ENCODE measurements at regions not wholly inside any gene's neighbourhood (a gene's known extent, or its start where the extent isn't known, plus 50 kb on each side); places are given as distances from the start of the nearest gene placed in this dataset.

DNA sequence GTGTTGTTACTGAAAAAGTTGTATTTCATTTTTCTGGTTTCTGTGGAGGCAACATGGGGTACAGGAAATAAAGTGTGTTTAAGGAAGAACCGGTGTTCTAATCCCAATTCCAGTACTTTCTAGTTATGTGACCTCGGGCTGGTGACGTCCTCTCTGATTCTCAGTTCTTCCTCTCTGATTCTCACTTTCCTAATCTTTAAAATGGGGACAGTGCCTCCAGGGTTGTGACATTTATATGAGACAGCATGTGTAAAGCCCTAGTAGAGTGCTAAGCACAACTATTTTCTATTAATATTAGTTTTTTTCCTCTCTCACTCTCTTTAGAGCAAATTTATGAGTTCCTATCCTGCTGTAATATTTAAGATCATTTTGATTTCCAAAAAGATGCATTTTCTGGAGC is 50.9 kb upstream of the PTPDC1 start:
- H3K9me3 Mint-ChIP-seq, result peaks cover 12% of the 10 kb centered on the region
- peaks cover 14% of the 10 kb centered on the region for H3K4me1 Mint-ChIP-seq
- TF ChIP-seq, protein P1, sequence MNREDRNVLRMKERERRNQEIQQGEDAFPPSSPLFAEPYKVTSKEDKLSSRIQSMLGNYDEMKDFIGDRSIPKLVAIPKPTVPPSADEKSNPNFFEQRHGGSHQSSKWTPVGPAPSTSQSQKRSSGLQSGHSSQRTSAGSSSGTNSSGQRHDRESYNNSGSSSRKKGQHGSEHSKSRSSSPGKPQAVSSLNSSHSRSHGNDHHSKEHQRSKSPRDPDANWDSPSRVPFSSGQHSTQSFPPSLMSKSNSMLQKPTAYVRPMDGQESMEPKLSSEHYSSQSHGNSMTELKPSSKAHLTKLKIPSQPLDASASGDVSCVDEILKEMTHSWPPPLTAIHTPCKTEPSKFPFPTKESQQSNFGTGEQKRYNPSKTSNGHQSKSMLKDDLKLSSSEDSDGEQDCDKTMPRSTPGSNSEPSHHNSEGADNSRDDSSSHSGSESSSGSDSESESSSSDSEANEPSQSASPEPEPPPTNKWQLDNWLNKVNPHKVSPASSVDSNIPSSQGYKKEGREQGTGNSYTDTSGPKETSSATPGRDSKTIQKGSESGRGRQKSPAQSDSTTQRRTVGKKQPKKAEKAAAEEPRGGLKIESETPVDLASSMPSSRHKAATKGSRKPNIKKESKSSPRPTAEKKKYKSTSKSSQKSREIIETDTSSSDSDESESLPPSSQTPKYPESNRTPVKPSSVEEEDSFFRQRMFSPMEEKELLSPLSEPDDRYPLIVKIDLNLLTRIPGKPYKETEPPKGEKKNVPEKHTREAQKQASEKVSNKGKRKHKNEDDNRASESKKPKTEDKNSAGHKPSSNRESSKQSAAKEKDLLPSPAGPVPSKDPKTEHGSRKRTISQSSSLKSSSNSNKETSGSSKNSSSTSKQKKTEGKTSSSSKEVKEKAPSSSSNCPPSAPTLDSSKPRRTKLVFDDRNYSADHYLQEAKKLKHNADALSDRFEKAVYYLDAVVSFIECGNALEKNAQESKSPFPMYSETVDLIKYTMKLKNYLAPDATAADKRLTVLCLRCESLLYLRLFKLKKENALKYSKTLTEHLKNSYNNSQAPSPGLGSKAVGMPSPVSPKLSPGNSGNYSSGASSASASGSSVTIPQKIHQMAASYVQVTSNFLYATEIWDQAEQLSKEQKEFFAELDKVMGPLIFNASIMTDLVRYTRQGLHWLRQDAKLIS (CRISPR knock-in tag; IDR thresholded peaks at IDR 0.05; ENCODE audit: borderline replicate concordance), result no peak
- ChIA-PET CTCF (no interaction called here), POLR2A (no interaction called here)
- H3K4me3 Mint-ChIP-seq, result no peak overlapping the region
- ATAC-seq, result no peak
- H3K27me3 Mint-ChIP-seq (ENCODE audit: low read depth), result peaks cover 31% of the 10 kb centered on the region
- peaks cover 11% of the 10 kb centered on the region for H3K36me3 Mint-ChIP-seq
- no peak overlapping the region for H3K27ac Mint-ChIP-seq
- DNase-seq (ENCODE audit: low spot score), result no peak

DNA sequence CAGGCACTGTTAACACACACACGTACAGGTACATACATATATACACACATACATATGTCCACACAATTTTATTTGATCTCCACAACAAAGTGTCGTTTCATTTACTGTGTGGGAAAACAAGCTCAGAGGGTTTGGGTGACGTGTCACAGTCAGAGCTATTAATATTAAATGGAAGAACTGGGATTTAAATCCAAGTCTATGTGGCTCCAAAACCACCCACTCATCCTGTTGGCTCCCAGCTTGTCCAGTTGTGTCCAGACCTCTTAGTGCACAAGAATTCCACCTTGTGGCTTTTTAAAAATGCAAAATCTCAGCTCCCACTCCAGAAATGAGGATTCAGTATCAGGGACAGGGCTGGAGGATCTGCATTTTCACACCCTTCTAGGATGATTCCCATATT is 52.3 kb upstream of the PTPDC1 start:
- ATAC-seq, result no peak
- H3K9me3 Mint-ChIP-seq, result peaks cover 21% of the 10 kb centered on the region
- TF ChIP-seq ZNF317 (CRISPR knock-in tag; IDR thresholded peaks at IDR 0.05; ENCODE audit: borderline replicate concordance, low read depth) (no peak), TEAD1 (CRISPR knock-in tag; IDR thresholded peaks at IDR 0.05) (no peak)
- TF ChIP-seq, protein P2, sequence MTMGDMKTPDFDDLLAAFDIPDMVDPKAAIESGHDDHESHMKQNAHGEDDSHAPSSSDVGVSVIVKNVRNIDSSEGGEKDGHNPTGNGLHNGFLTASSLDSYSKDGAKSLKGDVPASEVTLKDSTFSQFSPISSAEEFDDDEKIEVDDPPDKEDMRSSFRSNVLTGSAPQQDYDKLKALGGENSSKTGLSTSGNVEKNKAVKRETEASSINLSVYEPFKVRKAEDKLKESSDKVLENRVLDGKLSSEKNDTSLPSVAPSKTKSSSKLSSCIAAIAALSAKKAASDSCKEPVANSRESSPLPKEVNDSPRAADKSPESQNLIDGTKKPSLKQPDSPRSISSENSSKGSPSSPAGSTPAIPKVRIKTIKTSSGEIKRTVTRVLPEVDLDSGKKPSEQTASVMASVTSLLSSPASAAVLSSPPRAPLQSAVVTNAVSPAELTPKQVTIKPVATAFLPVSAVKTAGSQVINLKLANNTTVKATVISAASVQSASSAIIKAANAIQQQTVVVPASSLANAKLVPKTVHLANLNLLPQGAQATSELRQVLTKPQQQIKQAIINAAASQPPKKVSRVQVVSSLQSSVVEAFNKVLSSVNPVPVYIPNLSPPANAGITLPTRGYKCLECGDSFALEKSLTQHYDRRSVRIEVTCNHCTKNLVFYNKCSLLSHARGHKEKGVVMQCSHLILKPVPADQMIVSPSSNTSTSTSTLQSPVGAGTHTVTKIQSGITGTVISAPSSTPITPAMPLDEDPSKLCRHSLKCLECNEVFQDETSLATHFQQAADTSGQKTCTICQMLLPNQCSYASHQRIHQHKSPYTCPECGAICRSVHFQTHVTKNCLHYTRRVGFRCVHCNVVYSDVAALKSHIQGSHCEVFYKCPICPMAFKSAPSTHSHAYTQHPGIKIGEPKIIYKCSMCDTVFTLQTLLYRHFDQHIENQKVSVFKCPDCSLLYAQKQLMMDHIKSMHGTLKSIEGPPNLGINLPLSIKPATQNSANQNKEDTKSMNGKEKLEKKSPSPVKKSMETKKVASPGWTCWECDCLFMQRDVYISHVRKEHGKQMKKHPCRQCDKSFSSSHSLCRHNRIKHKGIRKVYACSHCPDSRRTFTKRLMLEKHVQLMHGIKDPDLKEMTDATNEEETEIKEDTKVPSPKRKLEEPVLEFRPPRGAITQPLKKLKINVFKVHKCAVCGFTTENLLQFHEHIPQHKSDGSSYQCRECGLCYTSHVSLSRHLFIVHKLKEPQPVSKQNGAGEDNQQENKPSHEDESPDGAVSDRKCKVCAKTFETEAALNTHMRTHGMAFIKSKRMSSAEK (CRISPR knock-in tag; IDR thresholded peaks at IDR 0.05; ENCODE audit: borderline replicate concordance), result no peak
- DNase-seq (ENCODE audit: low spot score), result no peak
- POLR2A ChIA-PET, result no interaction called here
- no peak overlapping the region for H3K27ac Mint-ChIP-seq
- H3K27me3 Mint-ChIP-seq (ENCODE audit: low read depth), result peaks cover 33% of the 10 kb centered on the region
- peaks cover 18% of the 10 kb centered on the region for H3K36me3 Mint-ChIP-seq
- peak overlapping the region; percentile 91 for H3K4me3 Mint-ChIP-seq
- H3K4me1 Mint-ChIP-seq, result peaks cover 14% of the 10 kb centered on the region
- CTCF ChIA-PET, result interaction anchor here (1.1 to 1.3 kb wide), 2 partner anchors 18 to 182 kb away, joined by 7 to 12 read pairs; no protein-coding TSS in a partner anchor

DNA sequence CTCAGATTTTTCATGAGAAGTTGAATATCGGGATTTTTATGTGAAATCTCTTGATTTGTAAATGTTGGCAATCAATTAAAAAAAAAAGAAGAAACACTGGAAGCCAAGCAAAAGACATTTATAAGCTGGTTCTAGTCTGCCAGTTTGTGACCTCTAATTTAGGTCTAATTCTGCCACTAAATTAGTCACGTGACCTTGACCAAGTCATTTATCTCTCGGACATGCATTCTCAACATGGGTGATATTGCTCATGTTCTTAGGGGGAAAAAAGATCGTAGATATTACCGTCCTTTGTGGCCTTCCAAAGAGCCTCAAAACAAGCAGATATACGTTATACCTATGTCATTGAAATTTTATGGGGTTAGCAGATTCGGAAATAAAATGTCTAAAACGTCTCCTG is 52.9 kb upstream of the PTPDC1 start:
- POLR2A ChIA-PET, result no interaction called here
- no peak overlapping the region for H3K27ac Mint-ChIP-seq
- peaks cover 20% of the 10 kb centered on the region for H3K36me3 Mint-ChIP-seq

More for the DNA sequence above, 52.9 kb upstream of the PTPDC1 start:
- no peak for ATAC-seq
- peaks cover 14% of the 10 kb centered on the region for H3K4me1 Mint-ChIP-seq
- DNase-seq (ENCODE audit: low spot score), result no peak
- H3K4me3 Mint-ChIP-seq, result peak overlapping the region; percentile 91
- peaks cover 33% of the 10 kb centered on the region for H3K27me3 Mint-ChIP-seq (ENCODE audit: low read depth)
- peaks cover 24% of the 10 kb centered on the region for H3K9me3 Mint-ChIP-seq
- TF ChIP-seq, protein P3, sequence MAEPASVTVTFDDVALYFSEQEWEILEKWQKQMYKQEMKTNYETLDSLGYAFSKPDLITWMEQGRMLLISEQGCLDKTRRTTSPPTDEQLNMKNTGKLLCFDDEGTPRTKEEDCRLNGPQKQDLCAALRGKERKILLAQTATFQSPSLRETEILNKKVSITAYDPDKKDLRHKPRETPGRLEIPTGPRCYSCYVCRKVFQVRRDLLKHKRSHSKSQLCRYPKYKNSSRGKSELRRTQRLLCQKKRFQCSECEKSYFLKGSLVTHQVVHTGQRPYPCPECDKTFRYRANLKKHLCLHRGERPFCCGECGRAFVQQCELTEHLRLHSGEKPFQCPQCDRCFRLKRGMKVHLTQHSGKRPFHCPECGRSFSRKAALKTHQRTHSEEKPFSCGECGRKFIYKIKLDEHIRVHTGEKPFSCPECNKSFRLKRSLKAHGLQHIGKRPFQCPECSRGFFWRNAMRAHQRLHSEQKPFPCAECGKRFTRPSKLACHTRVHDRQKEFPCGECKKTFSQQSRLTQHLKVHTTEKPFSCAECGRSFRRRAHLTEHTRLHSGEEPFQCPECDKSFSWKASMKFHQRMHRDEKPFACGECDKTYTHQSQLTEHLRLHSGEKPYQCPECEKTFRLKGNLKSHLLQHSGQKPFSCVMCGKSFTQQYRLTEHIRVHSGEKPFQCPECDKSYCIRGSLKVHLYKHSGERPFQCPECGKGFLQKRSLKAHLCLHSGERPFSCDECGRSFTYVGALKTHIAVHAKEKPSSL (CRISPR knock-in tag; conservative IDR thresholded peaks at IDR 0.05), result no peak
- TF ChIP-seq RELA (CRISPR knock-in tag; IDR thresholded peaks at IDR 0.05; ENCODE audit: borderline replicate concordance) (no peak), ELF4 (CRISPR knock-in tag; IDR thresholded peaks at IDR 0.05; ENCODE audit: low read depth) (no peak), NFE2L1 (CRISPR knock-in tag; IDR thresholded peaks at IDR 0.05) (no peak)
- CTCF ChIA-PET, result interaction anchor here (1.6 kb wide), 1 partner anchor 18 kb away, joined by 6 read pairs; no protein-coding TSS in a partner anchor

Data from WTC11 (cell line).